HG03520 (cell line): ENCODE measurements at regions not wholly inside any gene's neighbourhood (a gene's known extent, or its start where the extent isn't known, plus 50 kb on each side); places are given as distances from the start of the nearest gene placed in this dataset.

Source experiments
- ATAC-seq: cut with Tn5 transposase; IDR thresholded peaks from one replicate; pipeline ENCODE4 v1.9.1; 2021; ENCODE audit warnings: mild to moderate bottlenecking, moderate library complexity; ENCODE audit not compliant: unreplicated experiment

DNA sequence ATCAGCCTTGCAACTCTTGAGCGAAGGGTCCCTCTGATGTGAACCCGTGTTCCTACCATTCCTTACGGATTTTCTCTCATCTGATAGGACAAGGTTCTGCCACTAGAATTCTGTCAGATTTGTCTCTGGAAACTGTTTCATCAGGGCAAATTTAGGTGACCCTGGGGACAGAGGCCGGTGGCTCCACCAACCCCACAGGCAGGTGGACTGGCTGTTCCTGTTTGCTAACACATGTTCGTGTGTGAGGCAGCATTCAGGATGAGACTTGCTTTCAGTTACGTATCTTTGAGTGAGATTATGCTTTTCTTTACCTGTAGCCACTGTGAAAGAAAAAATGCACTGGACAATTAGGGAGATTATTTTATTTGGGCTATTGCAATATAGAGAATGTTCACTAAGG lies 449.9 kb downstream of the INHBA start:
- ATAC-seq = no peak

DNA sequence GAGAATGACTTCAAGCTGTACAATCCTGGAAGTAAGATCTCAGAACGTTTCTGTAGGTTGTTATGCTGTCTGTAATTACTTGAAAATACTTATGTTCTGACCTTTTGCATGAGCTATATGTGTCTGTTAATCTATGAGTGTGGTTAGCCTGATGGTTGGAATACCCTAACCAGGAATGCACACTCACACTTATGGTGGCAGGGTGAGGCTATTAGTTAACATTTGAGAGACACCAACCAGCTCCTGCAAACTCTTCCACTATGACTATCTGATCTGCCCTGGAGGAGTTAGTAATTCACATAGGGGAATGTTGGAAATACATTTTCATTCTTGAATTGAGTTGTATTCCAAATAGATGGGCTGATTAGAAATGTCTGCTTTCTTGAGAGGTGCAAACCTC lies 450.3 kb downstream of the INHBA start:
- ATAC-seq = no peak

DNA sequence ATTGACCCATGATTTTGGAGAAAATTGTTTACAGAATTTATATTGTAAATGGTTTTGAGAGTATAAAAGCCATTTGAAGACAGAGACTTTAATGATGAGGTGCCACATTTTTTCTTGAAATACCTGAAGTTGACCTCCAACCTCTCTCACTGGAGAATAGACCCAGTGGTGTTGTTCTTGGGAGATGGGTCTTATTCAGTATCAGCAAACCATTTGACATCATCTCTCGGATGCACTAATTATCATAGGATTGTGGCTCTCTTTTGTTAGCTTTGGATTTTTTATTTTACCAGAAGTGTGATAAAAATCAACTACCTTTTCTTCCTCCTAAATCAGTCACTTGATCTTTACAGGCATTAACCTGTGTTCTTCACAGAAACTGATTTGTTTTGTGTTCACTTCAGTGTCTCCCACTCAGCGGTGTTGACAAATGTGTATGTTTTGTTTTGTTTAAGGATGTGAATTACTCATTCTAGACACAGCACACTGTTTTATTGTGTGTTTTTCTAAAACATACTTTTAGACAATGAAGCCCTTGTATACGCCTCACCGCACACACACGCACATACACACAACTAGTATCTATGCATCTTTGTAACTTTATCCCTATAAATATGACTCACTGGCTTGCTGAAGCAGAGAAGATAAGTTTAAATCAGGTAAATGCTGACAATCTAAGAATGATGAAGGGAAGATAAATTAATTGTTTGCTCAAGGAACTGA lies 455.6 kb downstream of the INHBA start:
- no peak for ATAC-seq

DNA sequence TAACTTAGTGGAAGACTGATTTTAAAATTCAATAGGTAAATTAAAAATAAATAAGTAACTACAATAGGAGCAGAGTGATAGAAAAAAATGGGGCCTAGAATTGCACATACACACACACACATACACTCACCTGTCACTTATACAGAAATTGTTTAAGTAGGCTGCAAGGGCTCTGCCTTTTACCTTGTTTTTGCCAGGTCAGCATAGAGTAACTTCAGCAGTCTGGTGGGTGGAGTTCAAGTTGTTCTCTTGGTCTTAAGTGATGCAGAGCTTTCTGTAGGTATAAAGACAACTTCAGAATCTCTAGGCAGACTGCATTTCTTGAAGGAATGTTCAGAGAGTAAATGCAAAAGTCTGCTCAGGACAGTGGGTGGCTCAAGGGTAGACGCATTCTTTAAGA lies 457.0 kb downstream of the INHBA start:
- no peak for ATAC-seq

DNA sequence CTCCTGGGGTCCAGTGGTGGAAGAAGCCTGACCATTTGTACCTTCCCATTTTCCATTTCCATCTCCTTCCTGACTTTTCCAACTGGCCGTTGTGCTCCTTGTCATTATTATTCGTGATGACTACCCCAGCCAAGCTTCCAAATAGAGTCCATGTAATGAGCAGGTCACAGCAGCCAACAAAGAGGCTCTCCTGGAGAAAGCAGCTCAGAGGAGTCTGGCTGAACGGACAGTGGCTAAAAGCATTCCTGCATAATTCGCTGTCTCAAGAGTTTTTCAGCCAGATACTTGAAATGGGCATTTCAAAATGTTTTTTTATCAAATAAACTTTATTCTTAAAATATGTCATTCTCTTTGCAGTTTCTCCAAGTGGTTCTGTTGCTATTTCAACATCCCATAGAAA lies 458.6 kb downstream of the INHBA start:
- ATAC-seq = no peak

DNA sequence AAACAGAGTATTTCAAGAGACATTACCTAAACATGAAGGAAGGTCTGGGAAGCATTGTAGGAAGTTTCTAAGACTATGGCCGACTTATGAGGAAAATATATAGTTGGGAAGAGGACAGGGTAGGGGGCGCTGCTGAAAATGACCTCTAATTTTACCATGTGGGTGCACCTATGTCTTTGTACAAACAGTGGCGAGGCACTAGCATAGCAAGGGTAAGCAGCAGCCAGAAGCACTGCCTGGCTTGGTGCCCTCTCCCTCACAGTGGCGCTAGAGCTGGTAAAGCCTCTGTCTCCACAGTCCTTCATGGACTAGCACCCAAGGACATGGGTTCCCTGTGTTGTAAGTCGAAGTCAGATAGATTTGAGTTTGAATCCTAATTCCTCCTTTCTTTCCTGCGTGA lies 461.2 kb downstream of the INHBA start:
- ATAC-seq = no peak

DNA sequence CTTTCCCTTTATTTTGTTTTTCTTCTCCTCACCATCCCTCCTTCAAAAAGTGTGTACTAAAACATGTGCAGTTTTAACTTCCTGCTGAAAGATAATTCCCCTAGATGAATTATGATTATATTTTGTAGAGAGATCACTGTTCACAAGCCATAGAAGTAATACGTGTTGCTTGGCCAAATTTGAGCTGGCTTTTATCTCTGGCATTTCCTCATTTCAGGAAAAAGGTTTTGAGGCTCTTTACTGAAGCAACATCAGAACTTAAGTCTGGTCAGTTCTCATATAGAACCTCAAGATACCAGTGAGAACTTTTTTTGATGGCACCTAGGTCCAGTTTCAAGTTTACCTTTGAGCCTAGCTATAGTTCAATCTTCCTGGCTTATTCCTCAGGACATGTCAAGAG lies 463.3 kb downstream of the INHBA start:
- no peak for ATAC-seq

DNA sequence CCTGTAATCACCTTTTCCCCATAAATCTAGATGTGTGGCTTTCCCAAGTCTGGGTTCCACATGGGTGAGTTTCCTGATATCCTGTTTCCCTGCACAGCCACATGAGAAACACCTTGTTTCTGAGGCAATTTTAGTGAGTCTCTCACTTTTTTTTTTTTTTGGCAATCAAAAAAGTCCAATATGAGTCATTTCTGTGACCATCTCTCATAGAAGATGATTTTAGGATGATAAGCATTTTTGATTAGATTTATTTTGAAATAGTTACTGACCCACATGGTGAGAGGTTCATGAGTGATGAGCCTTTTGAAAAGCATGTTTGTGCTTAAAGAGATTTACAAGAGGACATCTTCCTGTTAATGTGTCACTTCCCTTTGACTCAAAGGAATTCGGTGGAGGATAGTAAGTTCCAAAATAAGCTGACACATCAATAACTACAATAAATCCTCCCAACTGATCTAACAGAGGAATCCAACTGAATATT lies 464.0 kb downstream of the INHBA start:
- no peak for ATAC-seq

DNA sequence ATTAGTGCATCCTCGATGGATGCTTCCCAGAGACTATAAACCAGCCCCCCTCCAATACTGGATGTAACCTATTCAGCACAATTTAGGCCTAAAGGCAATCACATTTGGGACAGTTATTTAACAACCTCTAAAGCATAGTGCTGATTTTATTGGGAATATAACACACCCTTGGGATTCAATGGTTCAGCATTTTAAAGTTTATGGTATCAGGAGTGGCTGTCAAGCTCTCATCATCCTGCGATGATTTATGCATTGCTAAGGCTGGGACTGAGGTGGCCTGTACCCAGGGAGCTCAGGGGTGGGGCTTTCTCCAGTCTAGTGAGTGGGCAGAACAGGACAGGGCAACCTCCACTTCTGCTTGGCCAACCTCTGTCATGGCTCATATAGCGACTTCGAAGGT lies 464.9 kb downstream of the INHBA start:
- ATAC-seq = no peak

DNA sequence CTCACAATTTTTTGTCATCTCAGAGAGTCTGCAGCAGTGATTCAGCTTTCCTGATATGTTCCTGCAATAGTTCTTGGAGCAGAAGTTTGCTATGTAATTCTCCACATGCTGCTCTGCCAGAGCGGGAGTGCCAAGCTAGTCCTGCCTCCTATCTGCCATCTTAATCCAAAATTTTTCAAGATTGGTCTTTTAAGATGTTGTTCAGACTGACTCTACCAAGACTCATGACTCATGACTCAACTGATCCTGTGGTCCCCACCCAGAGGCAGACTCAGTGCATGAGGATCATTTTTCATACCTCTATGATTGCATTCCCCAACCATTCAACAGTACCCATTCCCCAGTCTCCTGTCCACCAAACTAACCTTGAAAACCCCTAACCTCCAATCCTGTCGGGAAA lies 470.8 kb downstream of the INHBA start:
- no peak for ATAC-seq

DNA sequence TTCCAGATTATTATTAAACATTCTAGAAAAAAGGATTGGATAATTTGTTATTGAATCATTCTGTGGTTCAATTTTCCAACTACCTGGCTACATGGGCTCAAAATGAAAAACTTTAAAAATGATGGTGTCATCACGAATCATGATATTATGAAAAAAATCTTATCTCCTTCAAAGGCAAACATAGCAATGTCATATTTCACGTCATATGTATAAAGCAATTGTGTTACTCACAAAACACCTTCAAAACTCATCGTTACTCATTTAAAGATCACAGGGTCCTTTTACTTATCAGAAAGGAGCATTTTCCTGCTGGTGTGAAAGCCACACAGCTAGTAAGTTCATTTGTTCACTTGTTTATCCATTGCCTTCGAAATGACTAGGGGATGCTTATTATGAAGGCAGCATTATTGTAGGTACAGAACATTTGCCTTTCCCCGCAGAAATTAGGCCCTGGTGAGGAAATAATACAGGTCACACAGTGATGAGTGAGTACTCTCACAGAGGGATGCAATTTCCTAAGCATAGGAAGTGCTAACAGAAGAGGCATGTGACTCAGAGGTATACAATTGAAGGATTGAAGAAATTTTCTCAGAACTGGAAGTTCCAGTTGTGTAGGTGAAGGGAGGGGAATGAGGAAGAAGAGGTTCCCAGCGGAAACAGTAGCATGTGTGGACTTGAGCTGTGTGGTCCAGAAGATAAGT lies 478.7 kb downstream of the INHBA start:
- no peak for ATAC-seq

DNA sequence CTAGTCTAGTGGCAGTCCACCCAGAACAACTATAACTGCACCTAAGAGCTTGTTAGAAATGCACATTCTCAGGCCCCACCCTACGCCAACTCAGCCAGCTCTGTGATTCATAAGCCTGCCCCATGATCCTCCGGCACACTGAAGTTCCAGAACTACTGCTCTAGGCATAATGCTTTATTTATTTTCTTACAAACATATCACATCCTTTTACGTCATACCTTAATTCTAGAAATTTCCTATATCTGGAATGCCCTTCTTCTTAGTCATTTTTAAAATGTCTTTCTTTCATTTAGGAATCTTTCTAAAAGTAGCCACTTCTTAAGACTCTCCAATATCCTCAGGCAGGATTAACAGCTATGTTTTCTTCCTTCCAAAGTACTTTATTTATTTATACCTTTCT lies 480.1 kb downstream of the INHBA start:
- ATAC-seq = no peak

DNA sequence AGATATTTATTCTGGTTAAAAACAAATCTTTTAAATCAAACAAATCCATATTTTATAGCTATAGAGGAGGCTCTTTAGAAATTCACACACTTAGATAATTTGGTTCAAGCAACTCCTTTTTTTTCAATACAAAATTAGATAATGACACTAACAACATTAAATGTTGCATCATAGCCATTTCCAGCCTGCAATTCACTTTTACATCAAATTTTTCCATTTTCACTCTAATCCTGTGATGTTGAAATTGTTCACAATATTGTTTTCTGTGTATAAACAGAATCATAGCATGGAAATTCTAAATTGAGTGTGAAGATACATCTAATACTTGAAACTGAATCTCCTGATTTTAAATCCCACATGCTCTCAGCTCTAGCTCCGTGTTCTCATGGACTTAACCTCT lies 482.6 kb downstream of the INHBA start:
- ATAC-seq = no peak

DNA sequence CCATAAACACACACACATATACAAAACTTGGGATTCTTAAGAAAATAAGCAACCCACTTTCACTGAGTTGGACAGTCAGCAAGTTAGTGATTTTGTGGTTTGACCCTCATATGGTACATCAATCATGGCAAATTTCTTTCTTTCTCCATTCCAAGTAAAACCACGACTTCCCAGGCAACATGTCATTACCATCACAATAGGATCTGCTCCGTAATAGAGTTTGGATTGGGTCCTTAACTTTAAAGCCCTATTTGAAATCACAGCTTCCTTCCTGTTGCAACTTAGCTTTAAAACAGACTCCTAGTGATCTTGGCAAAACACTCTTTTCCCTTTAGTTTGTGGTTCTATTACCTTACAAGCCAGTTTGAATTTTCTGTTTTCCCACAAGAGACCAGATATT lies 483.6 kb downstream of the INHBA start:
- ATAC-seq = no peak

DNA sequence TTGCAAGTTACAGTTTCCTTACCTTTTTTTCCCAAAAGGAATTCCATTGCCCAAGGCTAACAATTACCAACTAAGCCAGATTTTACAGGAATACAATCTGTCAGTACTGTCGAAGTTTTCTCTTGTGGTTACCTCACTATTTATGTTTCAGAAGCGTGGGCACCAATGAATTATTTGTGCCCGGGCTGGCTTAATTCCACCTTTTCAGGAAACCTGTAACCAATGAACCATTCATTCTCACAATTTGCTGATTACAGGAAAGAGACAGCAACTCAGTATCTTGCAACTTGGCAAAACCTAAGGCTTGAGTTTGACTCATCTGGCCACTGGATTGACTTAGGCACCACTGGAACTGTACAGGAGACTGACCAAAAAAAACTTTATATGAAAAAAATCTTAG lies 485.6 kb downstream of the INHBA start:
- no peak for ATAC-seq

DNA sequence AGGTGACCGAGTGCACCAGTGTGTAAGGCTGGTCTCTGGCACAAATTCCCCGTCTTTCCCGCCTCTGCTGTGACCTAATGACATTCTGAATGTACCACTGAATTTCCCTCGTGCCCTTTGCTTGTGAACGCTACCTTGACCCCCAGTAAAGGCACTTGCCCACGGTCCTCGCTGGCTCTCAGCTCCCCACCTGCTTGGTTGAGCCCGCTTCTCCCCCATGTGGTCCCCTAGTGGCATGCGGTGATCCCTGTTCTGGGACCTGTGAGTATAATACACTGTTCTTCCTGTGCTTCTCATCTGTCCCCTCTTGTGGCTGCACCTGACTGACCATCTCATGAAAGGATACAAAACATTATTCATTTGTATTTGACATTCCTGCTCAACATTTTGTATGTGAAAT lies 495.7 kb downstream of the INHBA start:
- no peak for ATAC-seq

DNA sequence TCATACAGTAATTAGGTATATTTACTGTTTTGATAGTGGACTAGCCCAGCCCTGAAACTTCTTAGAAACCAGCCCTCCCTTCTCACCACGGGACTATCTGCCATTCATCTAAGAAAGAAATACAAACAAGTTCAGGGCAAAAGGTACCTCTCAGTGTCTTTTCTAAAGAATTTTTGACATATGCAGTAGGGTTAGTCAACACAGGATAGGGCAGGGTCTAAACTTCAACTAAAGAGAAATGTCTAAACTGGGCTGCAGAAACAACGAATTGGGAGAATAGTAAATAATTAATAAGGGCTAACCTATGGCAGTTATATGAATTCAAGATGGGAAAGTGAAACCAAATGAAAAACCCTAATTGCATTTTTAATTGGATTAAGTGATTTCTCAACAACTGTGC lies 496.6 kb downstream of the INHBA start:
- no peak for ATAC-seq

DNA sequence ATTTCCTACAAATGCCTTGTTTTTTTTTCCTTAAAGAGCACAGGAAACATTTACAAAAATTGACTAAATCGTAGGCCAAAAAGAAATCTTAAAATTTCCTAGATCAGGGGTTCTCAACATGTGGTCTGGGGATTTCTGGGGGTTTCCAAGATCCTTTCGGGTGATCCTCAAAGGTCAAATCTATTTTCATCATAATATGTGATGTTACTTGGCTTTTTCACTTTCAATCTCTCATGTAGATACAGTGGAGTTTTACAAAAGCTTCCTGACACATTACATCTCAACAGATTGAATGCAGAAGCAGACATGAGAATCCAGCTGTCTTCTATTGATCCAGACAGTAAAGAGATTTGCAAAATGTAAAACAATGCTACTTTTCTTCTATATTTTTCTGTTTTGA lies 497.3 kb downstream of the INHBA start:
- ATAC-seq = peak; percentile 76

DNA sequence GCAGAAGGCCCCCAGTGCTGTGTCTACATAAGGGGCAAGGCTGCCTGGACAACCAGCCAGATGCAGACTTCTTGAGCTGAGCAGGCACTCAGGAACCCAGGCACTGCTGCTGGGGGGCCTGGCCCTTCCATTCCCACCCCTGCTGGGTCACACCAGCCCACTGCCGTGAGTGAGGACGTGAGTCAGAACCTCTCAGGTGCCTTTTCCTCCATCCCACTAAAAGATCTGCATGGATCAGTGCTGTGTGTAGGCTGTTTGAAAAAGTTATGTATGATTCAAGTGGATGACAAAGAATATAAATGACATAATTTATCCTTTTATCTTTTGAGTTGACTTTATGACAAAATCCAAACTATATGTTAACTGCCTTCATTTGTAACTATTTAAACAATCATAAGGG lies 499.3 kb downstream of the INHBA start:
- no peak for ATAC-seq

DNA sequence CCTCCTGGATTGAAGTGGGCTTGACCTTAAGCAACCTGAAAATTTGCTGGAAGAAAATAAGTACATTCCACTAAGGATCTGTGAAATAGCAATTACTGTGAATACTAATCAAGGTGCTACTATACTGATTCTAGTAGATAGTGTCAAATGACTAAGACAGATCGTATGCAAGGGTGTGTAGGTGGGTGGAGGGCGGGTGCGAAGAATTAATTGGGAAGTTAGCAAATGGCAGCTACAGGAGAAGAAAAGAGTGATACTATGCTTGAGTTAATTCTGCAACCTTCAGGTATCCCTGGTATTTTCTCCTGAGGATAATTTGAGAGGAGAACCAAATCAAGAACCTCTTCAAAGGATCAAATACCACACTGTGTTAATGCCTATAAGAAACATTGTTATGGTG lies 501.9 kb downstream of the INHBA start:
- ATAC-seq = no peak

DNA sequence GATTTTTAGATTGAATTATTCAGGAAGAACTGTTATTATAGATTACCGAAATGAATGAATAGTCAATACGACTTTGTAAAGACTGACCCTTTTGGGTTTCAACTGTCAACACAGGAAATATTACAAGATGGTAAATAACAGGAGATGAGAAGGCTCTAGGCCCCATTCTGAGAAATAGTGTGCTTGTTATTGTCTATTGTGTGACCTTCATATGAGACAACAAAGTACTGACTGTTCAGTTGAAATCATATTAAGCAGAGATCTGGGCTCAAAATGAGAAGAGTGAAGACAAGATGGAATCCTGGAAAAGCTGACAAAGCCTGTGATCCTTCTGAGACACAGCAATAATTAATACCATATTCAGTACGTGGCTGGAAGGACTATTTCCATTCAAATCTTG lies 503.8 kb downstream of the INHBA start:
- ATAC-seq = no peak

DNA sequence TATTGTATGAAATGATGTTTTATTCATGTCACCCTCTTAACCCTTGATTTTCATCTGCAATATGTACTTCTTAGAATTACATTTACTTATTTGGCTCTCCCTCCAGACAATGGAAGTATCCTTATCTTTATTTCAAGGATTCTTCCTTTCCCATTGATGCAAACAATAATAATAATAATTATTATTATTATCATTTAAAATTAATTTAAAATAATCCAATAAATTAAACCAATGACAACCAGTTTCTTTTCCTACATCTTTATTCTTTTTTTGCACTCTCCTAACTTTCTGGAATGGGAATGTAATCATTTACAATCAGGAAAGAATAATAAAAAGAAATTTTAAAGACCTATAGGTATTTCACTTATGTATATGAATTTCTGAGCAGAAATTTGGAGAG lies 504.4 kb downstream of the INHBA start:
- ATAC-seq = no peak

DNA sequence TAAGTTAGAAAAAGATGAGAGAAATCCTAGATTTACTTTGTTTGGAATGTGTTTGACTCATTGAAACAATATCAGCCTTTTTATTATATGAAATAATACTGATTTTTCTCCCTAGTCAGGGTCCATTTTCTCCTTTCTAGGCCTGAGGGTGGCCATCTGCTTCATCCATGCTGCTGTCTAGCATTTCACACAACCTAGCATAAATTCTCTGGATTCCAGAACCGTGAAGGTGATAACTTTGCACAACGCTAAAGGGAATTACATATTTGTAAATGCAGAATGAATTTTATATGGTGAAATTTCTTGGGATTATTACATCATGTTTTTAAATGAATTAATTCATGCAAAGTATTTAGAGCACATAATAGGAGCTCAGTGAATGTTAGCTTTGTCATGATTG lies 505.1 kb downstream of the INHBA start:
- no peak for ATAC-seq
